ENCODE measurements at regions not wholly inside any gene's neighbourhood (a gene's known extent, or its start where the extent isn't known, plus 50 kb on each side); places are given as distances from the start of the nearest gene placed in this dataset.
A peak's percentile ranks its signal among the peaks of the same experiment; 100 is the strongest.
"Not testable (repeated sequence)": the region's sequence is repeated elsewhere in the genome, so short reads cannot be mapped to it uniquely, and the experiment has no call there.

DNA sequence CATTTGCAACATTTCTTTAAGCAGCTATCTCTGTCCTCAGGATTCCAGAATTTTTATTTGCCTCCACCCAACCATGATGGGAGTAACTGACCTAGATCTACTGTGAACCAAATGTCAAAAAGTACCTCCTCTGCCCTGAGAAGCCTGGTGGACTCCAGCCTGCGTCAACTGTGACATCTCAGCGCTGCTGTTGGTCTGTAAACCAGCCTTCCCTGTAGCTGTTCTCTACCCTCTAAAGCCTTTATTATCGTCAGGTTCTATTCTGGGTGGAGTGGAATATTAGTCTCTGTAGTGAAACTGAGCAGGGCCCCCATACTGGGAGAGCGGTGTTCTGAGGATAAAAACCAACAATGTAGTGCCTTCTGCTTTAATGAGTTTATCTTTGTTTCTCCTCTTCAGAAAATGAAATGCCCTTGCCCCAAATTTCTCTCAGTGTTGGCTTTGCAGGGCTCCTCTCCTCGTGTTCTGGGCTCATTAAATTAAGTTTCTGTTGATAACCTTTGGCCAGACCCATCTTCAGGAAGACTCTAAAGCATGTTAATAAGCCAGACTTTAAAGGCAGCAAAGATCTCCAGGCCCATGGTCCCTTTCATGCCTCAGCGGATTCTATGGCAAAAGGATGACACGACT is 223.1 kb upstream of the PLXNA2 start:
- DNase-seq (ENCODE audit: low spot score), result no peak

DNA sequence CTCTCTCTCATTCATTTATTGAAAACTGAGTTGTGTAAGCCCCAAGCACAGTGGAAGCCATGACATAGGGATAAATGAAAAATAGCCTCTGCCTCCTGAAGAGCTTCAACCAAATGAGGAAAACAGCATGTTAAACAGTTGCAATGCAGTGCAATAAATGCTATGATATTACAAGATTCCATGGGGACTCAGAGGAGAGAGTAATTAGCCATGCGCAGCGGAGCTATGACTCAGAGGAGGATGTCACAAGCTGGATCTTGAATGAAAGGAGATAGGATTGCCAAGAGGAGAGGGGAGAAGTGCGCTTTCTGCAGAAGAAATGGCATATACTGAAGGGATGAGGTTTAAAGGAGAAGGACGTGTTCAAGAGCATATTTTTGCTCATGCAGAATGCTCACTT is 231.3 kb upstream of the PLXNA2 start:
- peak; percentile 68 for DNase-seq (ENCODE audit: low spot score)

GRCh38 chr1:208475951-208476845 is 232.0 kb upstream of the PLXNA2 start:
- DNase-seq (ENCODE audit: low spot score), result no peak

- DNase-seq (ENCODE audit: low spot score), result no peak
Observed at GRCh38 chr1:208476846-208477170, 232.6 kb upstream of the PLXNA2 start.

GRCh38 chr1:208479435-208479834 is 235.3 kb upstream of the PLXNA2 start:
- no peak for DNase-seq (ENCODE audit: low spot score)

- no peak for DNase-seq (ENCODE audit: low spot score)
Observed at GRCh38 chr1:208485512-208485911, 241.3 kb upstream of the PLXNA2 start.

GRCh38 chr1:208486677-208487076 is 242.5 kb upstream of the PLXNA2 start:
- DNase-seq (ENCODE audit: low spot score), result no peak

DNA sequence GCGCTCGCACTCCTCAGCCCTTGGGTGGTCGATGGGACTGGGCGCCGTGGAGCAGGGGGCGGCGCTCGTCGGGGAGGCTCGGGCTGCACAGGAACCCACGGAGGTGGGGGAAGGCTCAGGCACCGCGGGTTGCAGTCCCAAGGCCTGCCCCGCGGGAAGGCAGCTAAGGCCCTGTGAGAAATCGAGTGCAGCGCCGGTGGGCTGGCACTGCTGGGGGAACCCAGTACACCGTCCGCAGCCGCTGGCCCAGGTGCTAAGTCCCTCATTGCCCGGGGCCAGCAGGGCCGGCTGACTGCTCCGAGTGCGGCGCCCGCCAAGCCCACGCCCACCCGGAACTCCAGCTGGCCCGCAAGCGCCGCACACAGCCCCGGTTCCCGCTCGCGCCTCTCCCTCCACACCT is 244.2 kb upstream of the PLXNA2 start:
- not testable (repeated sequence) for DNase-seq (ENCODE audit: low spot score)

GRCh38 chr1:208496467-208497371 is 252.5 kb upstream of the PLXNA2 start:
- no peak for DNase-seq (ENCODE audit: low spot score)

DNA sequence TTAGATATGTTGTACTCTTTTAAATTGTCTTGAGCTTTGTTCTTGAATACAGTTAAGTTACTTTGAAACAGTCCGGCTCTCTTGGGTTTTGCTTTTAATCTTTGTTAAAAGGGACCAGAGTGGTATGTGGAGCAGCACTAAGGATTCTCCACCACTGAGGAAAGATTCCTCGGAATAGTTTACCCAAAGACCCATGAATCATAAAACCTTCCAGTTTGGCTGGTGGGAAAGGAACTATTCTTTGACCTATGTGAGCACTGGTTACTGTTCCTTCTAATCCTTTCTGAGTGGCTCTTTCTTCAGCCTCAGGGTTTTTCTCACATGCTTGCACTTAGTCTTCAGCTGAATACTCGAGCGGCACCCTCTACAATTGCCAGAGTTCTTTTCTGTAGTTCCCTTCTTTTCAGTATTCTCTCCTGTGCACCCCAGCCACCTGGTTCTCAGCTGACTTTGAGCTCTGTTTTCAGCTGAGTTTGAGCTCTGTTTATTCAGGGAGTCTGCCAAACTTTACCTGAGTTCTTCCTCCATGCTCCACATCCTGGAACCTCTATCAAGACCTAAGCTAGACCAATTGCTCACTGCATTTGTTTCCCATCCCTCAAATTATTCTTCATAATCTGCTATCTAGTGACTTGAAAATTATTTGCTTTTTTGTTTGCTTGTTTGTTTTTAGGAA is 253.8 kb upstream of the PLXNA2 start:
- no peak for DNase-seq (ENCODE audit: low spot score)

GRCh38 chr1:208499026-208499425 is 254.8 kb upstream of the PLXNA2 start:
- no peak for DNase-seq (ENCODE audit: low spot score)

GRCh38 chr1:208499601-208500000 is 255.4 kb upstream of the PLXNA2 start:
- DNase-seq (ENCODE audit: low spot score), result no peak

- DNase-seq (ENCODE audit: low spot score), result no peak
Observed at GRCh38 chr1:208500375-208500774, 256.2 kb upstream of the PLXNA2 start.

GRCh38 chr1:208501542-208501941 is 257.4 kb upstream of the PLXNA2 start:
- DNase-seq (ENCODE audit: low spot score), result no peak

- no peak for DNase-seq (ENCODE audit: low spot score)
Observed at GRCh38 chr1:208503787-208504186, 259.6 kb upstream of the PLXNA2 start.

GRCh38 chr1:208506812-208507211 is 262.6 kb upstream of the PLXNA2 start:
- DNase-seq (ENCODE audit: low spot score), result no peak

DNA sequence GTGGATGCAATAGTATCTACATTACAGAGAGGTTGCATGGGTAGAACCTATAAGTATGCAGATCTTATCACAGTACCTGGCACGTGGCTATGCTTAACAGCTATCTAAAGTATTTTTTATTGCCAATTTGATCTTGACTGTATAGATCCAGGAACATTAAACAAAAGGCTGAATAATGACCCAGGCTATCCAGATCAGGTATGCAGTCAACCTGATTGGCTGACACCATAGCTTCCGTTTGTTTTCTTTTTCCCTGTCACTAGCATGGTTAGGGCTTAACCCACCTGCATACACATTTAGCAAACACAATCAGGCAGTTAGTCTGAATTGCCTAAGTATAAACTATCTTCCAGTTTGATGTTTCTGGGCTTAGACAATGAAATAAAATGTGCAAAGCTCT is 264.9 kb upstream of the PLXNA2 start:
- no peak for DNase-seq (ENCODE audit: low spot score)

DNA sequence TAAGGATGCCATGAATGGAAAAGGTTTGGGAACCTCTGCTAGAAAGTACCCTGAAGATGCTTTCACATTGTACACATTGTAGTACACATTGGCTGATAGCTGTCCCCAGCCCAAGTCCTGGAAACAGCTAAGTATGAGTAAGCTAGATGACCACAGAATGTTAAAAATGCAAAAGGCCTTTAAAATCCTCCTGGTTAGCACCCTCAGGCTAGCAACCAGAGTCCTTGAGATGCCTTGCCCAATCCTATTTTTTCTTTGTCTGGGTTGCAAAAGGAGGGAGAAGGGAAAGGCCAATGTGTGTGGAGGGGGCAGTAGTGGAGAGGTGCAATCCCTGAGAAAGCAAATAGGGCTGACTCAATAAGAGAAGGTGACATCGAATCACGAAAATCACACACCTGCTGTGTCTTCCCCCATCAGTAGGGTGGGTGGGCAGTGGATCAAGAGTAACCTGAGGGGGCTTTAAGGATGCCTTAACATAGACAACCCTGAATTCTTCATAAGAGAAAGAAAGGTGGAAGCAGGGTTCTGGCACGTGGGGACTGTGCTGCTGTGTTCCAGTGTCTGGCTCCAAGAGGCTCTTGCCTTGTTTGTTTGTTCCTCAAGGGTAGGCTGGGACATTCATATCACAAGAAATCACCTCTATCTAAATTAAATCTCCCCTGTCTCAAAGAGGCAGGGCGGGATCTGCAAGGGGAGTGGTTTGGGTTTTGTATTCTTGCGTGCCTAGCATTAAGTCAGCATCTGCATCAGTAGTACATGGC is 266.2 kb upstream of the PLXNA2 start:
- DNase-seq (ENCODE audit: low spot score), result no peak

- no peak for DNase-seq (ENCODE audit: low spot score)
Observed at GRCh38 chr1:208511242-208511860, 267.2 kb upstream of the PLXNA2 start.

DNA sequence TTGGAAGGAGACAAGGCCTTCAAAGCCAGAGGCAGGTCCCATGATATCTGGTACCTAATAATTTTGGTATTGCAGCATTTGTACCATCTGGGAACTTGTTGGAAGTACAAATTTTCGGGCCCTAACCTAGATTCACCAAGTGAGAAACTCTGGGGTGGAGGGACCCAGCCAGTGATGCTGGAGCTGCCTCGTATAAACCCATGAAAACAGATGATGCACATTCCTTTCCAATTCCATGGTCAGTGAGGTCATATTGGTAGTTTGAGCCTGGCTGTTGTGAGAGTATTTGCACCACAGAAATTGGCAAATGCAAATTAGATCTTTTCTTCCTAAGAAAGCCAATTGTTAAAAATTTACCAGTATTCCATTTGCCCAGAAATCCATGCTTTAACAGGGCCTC is 269.6 kb upstream of the PLXNA2 start:
- DNase-seq (ENCODE audit: low spot score), result no peak

DNA sequence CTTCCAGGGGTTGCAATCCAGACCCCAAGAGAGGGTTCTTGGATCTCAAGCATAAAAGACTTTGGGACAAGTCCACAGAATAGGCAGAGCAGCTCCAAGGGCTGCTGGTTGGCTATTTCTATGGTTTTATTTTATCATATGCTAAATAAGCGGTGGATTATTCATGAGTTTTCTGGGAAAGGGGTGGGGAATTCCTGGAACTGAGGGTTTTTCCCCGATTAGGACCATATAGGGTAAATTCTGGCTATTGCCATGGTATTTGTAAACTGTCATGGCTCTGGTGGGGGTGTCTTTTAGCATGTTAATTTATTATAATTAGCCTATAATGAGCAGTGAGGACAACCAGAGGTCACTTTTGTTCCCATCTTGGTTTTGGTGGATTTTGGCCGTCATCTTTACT is 270.9 kb upstream of the PLXNA2 start:
- DNase-seq (ENCODE audit: low spot score), result no peak

Measured in COLO829 (cell line).